HG03378 (cell line): ENCODE measurements at regions not wholly inside any gene's neighbourhood (a gene's known extent, or its start where the extent isn't known, plus 50 kb on each side); places are given as distances from the start of the nearest gene placed in this dataset.
"Not testable (repeated sequence)": the region's sequence is repeated elsewhere in the genome, so short reads cannot be mapped to it uniquely, and the experiment has no call there.

Source experiments
- ATAC-seq: cut with Tn5 transposase; IDR thresholded peaks from one replicate; pipeline ENCODE4 v1.9.1; 2021; ENCODE audit warnings: mild to moderate bottlenecking, moderate library complexity; ENCODE audit not compliant: unreplicated experiment

GRCh38 chr19:28700176-28700575, 512.8 kb downstream of the UQCRFS1 start:
- ATAC-seq: no peak

DNA sequence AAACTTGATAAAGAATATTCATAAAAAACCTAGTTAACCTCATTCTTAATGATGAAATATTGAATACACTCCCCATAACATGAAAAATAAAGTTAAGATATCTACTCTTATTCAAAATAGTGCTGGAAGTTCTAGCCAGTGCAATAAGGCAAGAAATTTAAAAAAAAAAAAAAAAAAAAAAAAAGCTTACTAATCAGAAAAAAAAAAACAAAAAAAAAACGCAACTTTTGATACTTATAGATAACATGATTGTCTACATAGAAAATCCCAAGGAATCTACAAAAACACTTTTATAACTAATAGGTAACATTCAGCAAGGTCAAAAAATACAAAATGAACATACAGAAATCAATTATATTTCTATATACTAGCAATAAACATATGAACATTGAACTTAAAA, 515.6 kb downstream of the UQCRFS1 start:
- ATAC-seq: no peak

DNA sequence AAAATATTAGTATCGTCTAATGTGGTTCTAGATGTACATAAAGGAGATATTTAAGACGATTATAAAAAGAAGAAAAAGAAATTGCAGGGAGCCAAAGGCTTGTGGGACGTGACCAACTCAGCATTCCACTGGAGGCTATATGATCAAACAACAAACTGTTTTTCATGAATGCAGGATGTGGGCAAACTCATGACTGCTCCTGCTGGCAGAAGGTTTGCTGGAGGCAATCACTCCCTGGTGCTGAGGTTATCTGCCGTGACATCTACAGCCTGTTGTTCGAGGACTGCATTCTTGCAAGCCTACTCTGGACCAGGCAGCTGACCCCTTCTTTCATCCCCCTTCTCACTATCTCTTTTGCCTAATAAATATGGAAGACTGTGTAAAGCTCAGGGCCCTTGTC, 518.1 kb downstream of the UQCRFS1 start:
- ATAC-seq: no peak

- no peak for ATAC-seq
Observed at GRCh38 chr19:28691683-28692082, 521.3 kb downstream of the UQCRFS1 start.

DNA sequence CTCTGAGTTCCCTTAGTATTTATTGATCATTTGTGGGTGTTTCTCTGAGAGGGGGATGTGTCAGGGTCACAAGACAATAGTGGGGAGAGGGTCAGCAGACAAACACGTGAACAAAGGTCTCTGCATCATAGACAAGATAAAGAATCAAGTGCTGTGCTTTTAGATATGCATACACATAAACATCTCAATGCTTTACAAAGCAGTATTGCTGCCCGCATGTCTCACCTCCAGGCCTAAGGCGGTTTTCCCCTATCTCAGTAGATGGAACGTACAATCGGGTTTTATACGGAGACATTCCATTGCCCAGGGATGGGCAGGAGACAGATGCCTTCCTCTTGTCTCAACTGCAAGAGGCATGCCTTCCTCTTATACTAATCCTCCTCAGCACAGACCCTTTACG, 523.5 kb downstream of the UQCRFS1 start:
- not testable (repeated sequence) for ATAC-seq

- ATAC-seq: no peak
Observed at GRCh38 chr19:28687296-28687695, 525.7 kb downstream of the UQCRFS1 start.

DNA sequence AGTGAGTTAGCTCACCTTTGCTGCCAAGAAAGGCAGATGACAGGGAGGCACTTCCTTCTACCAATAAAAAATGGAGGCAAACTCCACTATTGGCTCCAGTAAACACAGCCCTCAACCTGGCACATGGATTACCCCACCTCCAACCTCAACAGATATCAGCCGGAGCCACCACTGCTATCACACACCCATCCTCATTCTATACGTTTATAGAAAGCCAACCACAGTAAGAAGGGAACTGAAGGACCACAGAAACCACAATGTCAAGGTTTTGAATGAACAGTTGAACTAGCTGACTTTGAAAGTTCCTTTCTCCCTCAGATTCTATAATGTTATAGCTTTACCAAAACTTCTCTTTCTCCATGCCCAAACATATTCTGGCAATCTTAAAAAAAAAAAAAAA, 526.2 kb downstream of the UQCRFS1 start:
- ATAC-seq: no peak

DNA sequence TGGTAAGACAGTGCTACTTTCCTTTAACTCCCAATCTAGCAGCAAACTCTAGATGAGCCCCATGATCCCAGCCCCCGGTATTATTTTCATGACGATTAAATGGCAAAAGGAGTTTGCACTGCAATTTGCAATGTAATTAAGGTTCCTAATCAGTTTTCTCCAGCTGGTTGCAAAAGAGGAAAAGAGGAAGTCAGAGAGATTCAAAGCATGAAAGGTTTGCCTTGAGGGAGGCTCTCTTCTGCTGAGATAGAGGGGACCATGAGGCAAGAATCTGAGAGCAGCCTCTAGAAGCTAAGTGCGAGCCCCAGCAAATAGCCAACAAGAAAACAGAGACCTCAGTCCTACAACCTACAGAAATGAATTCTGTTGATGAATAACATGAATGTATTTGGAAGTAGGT, 527.1 kb downstream of the UQCRFS1 start:
- no peak for ATAC-seq

GRCh38 chr19:28685077-28685476, 527.9 kb downstream of the UQCRFS1 start:
- not testable (repeated sequence) for ATAC-seq

GRCh38 chr19:28680111-28680510, 532.8 kb downstream of the UQCRFS1 start:
- ATAC-seq: no peak

DNA sequence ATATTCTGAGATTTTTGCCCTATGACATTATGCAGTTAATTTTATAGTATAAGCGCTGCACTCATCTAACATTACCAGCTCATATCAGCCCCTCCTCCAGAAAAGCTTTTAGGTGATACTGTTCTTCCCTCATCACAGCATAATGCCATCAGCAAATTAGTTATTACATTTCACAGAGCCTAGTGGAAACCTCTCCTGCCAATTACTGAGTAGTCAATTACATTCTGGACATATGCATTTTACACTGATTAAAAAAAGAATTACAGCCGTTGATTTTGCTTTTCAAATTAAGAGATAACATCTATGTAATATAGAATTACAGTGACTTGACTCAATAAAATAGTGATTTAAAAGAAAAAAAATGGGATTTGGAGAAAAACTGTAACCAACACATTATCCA, 542.1 kb downstream of the UQCRFS1 start:
- no peak for ATAC-seq

- ATAC-seq: no peak
Observed at GRCh38 chr19:28669804-28670203, 543.1 kb downstream of the UQCRFS1 start.

DNA sequence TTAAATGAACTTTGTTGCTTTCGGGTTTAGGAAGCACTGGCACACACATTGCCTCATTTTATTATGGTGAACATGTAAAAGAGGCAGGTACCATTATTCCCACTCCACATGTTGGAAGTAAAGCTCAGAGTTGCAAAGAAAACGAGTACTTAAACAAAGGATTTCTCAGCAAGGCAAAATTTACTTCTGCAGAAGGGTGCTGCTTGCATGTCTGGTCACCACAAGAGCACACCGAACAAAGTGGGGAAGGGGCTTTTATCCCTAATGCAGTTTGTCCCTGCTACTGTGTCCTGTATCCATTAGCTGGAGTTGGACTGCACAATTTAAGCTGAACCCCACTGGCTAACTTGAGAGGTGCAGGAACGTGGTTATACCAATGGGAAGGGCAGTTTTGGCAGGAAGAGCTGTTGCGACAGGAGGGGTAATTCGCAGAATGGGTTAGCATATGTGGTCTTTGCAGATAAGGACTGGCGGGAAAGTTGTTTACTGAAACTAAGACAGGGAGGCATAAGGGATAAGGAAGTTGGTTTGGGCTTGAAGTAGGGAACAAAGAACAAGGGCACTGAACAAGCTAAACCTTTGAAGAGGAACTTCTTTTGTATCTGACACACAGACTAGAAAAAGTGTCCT, 545.5 kb downstream of the UQCRFS1 start:
- no peak for ATAC-seq

GRCh38 chr19:28665748-28666147, 547.2 kb downstream of the UQCRFS1 start:
- ATAC-seq: no peak

- ATAC-seq: no peak
Observed at GRCh38 chr19:28656644-28657043, 556.3 kb downstream of the UQCRFS1 start.

DNA sequence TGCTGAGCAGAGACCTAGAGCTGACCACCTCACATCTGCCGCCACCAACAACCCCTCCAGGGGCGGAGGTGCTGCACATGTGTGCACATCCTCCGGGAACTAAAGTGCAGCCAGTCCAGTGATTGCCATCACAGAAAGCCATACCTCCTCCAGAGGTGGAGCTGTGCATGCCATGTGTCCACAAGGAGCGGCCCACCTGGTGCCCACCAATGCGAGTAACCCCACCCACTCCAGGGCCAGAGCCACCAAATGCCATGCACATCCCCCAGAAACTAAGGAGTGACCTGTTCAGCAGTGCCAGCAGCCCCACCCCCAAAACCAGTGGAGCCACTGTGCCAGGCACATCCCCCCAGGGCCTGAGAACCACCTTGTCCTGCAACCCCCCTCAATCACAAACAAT, 557.9 kb downstream of the UQCRFS1 start:
- no peak for ATAC-seq

DNA sequence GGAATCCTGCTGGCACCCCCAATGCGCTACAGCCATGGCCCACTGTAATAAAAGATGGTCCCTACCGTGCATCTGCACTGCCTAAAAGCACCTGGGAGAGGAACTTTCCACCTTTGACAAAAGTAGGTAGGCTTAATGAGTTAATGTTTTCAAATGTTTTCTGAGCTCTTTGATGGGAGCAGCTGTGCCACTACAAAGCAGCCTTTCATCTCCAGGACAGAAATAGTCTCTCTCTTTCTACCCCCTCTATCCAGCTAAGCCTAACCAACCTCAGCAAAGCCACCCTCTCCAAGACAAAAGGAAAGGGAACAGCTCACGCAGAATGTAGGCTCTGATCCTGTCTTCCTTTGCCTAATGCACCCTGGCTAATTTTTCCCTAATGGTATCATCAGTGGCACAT, 560.2 kb downstream of the UQCRFS1 start:
- ATAC-seq: no peak

DNA sequence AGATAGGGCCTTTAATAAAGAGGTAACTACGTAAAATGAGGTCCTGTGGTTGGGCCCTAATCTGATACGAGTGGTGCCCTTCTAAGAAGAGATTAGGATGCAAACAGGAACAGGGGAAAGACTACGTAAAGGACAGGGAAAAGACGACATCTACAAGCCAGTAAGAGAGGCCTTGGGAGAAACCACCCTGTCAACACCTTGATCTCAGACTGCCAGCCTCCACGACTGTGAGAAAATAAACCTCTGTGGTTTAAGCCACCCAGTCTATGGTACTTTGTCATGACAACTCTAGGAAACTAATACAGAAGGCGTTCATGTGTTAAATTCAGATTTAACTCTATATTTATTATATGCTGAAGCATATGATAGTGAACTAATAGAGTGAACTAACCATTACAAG, 566.3 kb downstream of the UQCRFS1 start:
- no peak for ATAC-seq

DNA sequence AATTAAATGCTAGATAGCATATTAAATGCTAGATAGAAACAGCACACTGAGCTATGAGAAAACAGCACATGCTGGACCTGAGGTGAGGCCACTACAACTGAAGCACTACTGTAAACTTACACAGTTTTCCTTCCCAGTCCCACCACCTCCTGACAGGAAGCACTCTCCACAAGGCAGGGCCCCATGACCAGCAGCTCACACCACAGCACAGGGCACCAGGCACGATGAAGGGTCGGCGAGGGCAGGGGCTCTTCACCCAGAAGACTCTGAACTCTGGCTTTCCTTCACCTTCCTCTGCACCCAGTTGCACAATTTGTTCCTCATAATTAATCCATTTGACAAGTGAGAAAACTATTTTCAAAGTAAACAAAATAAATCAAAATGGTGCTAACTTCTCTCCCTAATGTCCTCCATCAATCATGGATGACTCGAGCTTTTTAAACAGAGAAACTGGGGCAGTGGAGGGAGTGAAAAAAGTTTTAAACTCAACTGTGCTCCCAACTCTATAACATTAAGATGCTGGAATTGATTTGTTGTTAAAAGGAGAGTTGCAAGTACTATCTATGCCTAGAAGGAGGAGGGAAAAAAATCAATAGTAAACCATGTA, 568.7 kb downstream of the UQCRFS1 start:
- ATAC-seq: no peak

DNA sequence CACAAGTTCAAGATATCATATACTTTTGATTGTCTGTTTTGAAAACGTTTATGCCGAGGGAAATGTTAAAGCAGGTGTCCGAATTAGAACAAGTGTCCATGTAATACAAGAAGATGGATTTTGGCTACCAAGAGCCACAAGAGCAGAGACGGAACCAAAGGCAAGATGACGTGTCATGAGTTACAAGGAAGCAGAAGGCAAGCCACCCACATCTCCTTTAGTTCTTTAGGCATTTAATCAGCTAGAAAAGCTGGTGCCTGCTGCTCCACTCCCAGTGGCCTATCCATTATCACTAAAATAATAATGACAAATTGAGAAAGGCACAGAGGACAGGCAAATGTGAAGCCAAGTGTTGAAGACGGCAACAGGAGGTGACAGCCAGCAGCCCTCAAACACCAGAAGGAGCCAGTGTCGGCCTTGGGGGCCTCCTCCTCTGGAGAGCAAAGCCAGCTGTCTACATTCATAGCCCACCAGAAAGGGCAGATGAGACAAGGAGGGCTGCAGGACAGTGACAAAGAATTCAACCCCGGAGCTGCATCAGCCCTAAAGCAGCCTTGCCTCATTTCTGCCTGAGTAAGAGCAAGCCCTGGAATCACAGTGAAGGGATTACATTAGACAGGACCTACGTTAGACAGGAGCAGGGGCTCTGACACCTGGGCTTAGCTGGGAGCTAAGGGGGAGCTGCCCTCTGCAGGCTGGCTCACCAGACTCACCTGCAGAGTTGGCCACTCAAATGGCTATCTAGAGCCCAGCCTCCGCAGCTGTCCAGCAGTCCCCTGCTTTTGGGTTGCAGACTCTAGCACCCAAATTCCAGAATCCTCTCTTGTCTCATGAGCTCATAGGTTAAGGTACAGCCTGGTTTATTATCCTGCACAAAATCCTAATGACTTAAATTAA, 569.9 kb downstream of the UQCRFS1 start:
- no peak for ATAC-seq

GRCh38 chr19:28641395-28641794, 571.6 kb downstream of the UQCRFS1 start:
- no peak for ATAC-seq

- ATAC-seq: no peak
Observed at GRCh38 chr19:28640506-28640905, 572.4 kb downstream of the UQCRFS1 start.
